H1 (cell line): ENCODE measurements at regions not wholly inside any gene's neighbourhood (a gene's known extent, or its start where the extent isn't known, plus 50 kb on each side); places are given as distances from the start of the nearest gene placed in this dataset.
A peak's percentile ranks its signal among the peaks of the same experiment; 100 is the strongest.

Experiments
- CTCF ChIA-PET: fragments of 300-600 bp; sonication (Branson Sonifier 250); formaldehyde crosslinking; loops from one replicate; lab custom pipeline; 2021; ENCODE audit not compliant: partially characterized antibody; lab: Charles Lee
- POLR2A ChIA-PET: fragments of 300-600 bp; sonication (Branson Sonifier 250); formaldehyde crosslinking; loops from one replicate; lab custom pipeline; 2021; ENCODE audit warnings: inconsistent platforms; ENCODE audit not compliant: partially characterized antibody; lab: Charles Lee
- DNase-seq, 2 experiments: peaks; one replicate each; pipeline versions ENCODE4 v3.0.0 to v3.0.0-alpha.2; 2010 to 2022; ENCODE audit warnings: low spot score in 2 of 2, low read depth in 1 of 2, mixed read lengths in 1 of 2
- FAIRE-seq: peaks from 2 replicates; lab custom pipeline; 2011; peaks lifted over from hg19 to GRCh38; lab: Jason Lieb, UNC
- H2AFZ ChIP-seq: 2 replicates; pipeline ENCODE4 v1.8.1; 2012; ENCODE audit warnings: low read length, inconsistent platforms
- H2AK5ac ChIP-seq: 2 replicates; pipeline ENCODE4 v1.6.1; 2013; ENCODE audit warnings: low read depth, low read length
- H2BK120ac ChIP-seq: replicated peaks from 2 replicates; pipeline ENCODE3; 2013; ENCODE audit warnings: low read depth, low read length, inconsistent platforms
- H2BK12ac ChIP-seq: 2 replicates; pipeline ENCODE4 v1.6.1; 2013; ENCODE audit warnings: low read depth, low read length
- H2BK15ac ChIP-seq: 2 replicates; pipeline ENCODE4 v1.6.1; 2013; ENCODE audit warnings: low read length
- H2BK20ac ChIP-seq: 2 replicates; pipeline ENCODE4 v1.6.1; 2013; ENCODE audit warnings: low read length
- H2BK5ac ChIP-seq: 2 replicates; pipeline ENCODE4 v1.6.1; 2013; ENCODE audit warnings: low read depth, low read length
- H3K14ac ChIP-seq: 2 replicates; pipeline ENCODE4 v1.6.1; 2013; ENCODE audit warnings: inconsistent platforms; ENCODE audit not compliant: insufficient read length
- H3K18ac ChIP-seq: 2 replicates; pipeline ENCODE4 v1.6.1; 2013; ENCODE audit warnings: low read length; ENCODE audit errors: extremely low read depth
- H3K23ac ChIP-seq: 2 replicates; pipeline ENCODE4 v1.6.1; 2013; ENCODE audit warnings: inconsistent platforms; ENCODE audit not compliant: insufficient read length
- H3K23me2 ChIP-seq: 2 replicates; pipeline ENCODE4 v1.6.1; 2013; ENCODE audit warnings: low read depth, low read length
- H3K27ac ChIP-seq: 2 replicates; pipeline ENCODE4 v1.6.1; 2011; ENCODE audit warnings: low read depth, low read length, inconsistent platforms
- H3K27me3 ChIP-seq, 4 experiments: replicated peaks in 1 of 4; 1 replicate in 1 of 4; 2 replicates in 3 of 4; pipeline versions ENCODE4 v1.6.1 to v1.8.1; 2011 to 2013; ENCODE audit warnings: low read length in 3 of 4, mild to moderate bottlenecking in 3 of 4, inconsistent platforms in 2 of 4, mixed read lengths in 2 of 4, moderate library complexity in 1 of 4; ENCODE audit not compliant: control insufficient read depth in 3 of 4, insufficient read depth in 3 of 4; ENCODE audit errors: extremely low read depth in 1 of 4
- H3K36me3 ChIP-seq, 4 experiments: 2 replicates each; pipeline versions ENCODE4 v1.6.1 to v1.8.1; 2011 to 2013; ENCODE audit warnings: mild to moderate bottlenecking in 4 of 4, low read length in 3 of 4, moderate library complexity in 2 of 4, control low read depth in 1 of 4, inconsistent platforms in 1 of 4; ENCODE audit not compliant: insufficient read depth in 4 of 4, control insufficient read depth in 2 of 4
- H3K4ac ChIP-seq: replicated peaks from 2 replicates; pipeline ENCODE3; 2013; ENCODE audit warnings: low read length, low read depth, mixed read lengths, inconsistent platforms; ENCODE audit not compliant: insufficient read length
- H3K4me1 ChIP-seq, 4 experiments: replicated peaks in 1 of 4; 1 replicate in 1 of 4; 2 replicates in 3 of 4; pipeline versions ENCODE4 v1.6.1 to v1.8.1; 2011 to 2013; ENCODE audit warnings: low read length in 3 of 4, inconsistent platforms in 2 of 4, mixed read lengths in 1 of 4; ENCODE audit not compliant: insufficient read depth in 4 of 4, control insufficient read depth in 3 of 4
- H3K4me2 ChIP-seq, 2 experiments: 2 replicates each; pipeline versions ENCODE4 v1.6.1 to v1.8.1; 2011 to 2013; ENCODE audit warnings: low read depth in 2 of 2, low read length in 2 of 2, control low read depth in 1 of 2, inconsistent platforms in 1 of 2, mild to moderate bottlenecking in 1 of 2; ENCODE audit not compliant: insufficient read depth in 1 of 2
- H3K4me3 ChIP-seq, 4 experiments: fragments of 200-600, 300-600 bp in 1 of 4; sonication (generic), shearing (Covaris generic), sonication (Bioruptor Twin) in 1 of 4; 2 replicates each; pipeline versions ENCODE4 v1.5.1 to v1.8.1; 2011 to 2016; ENCODE audit warnings: low read length in 4 of 4, low read depth in 3 of 4, control low read depth in 2 of 4, inconsistent platforms in 2 of 4, mild to moderate bottlenecking in 2 of 4, mixed read lengths in 1 of 4, moderate library complexity in 1 of 4; ENCODE audit not compliant: insufficient read depth in 2 of 4; ENCODE audit errors: extremely low read depth in 1 of 4
- H3K56ac ChIP-seq: replicated peaks from 2 replicates; pipeline ENCODE3; 2013; ENCODE audit warnings: low read depth, mild to moderate bottlenecking, mixed read lengths, low read length, inconsistent platforms; ENCODE audit not compliant: insufficient read length
- H3K79me1 ChIP-seq: 2 replicates; pipeline ENCODE4 v1.6.1; 2013; ENCODE audit warnings: low read depth, low read length, control low read depth
- H3K79me2 ChIP-seq, 2 experiments: 2 replicates each; pipeline versions ENCODE4 v1.6.1 to v1.8.1; 2012 to 2013; ENCODE audit warnings: low read length in 2 of 2, mild to moderate bottlenecking in 2 of 2, inconsistent platforms in 1 of 2; ENCODE audit not compliant: insufficient read depth in 2 of 2, control insufficient read depth in 1 of 2
- H3K9ac ChIP-seq, 4 experiments: replicated peaks in 1 of 4; 1 replicate in 1 of 4; 2 replicates in 3 of 4; pipeline versions ENCODE4 v1.6.1 to v1.8.1; 2011 to 2013; ENCODE audit warnings: low read depth in 3 of 4, low read length in 3 of 4, control low read depth in 2 of 4, mild to moderate bottlenecking in 2 of 4, moderate library complexity in 2 of 4, inconsistent platforms in 1 of 4; ENCODE audit errors: extremely low read depth in 1 of 4
- H3K9me3 ChIP-seq, 2 experiments: 2 replicates each; pipeline versions ENCODE4 v1.6.1 to v1.8.1; 2012 to 2013; ENCODE audit warnings: mild to moderate bottlenecking in 2 of 2, moderate library complexity in 2 of 2, control low read depth in 1 of 2, inconsistent platforms in 1 of 2, low read depth in 1 of 2, low read length in 1 of 2, mixed read lengths in 1 of 2; ENCODE audit not compliant: insufficient read depth in 2 of 2
- H4K20me1 ChIP-seq, 2 experiments: replicated peaks in 1 of 2; 2 replicates each; pipeline versions ENCODE3 to v1.8.1; 2011 to 2013; ENCODE audit warnings: inconsistent platforms in 2 of 2, low read length in 2 of 2, mild to moderate bottlenecking in 1 of 2; ENCODE audit not compliant: insufficient read depth in 2 of 2, control insufficient read depth in 1 of 2
- H4K5ac ChIP-seq: 2 replicates; pipeline ENCODE4 v1.6.1; 2013; ENCODE audit warnings: low read length, low read depth, mixed read lengths, inconsistent platforms; ENCODE audit not compliant: insufficient read length
- H4K8ac ChIP-seq: 2 replicates; pipeline ENCODE4 v1.8.0; 2013; ENCODE audit warnings: mild to moderate bottlenecking, moderate library complexity, low read length, inconsistent platforms; ENCODE audit not compliant: insufficient read depth; ENCODE audit errors: extremely low read depth
- H4K91ac ChIP-seq: replicated peaks from 2 replicates; pipeline ENCODE3; 2013; ENCODE audit warnings: low read length, mixed read lengths, inconsistent platforms; ENCODE audit not compliant: insufficient read length
- ASH2L ChIP-seq: fragments of 200-600, 300-600 bp; sonication (generic); IDR thresholded peaks from one replicate; pipeline ENCODE4 v1.7.1; 2017; ENCODE audit warnings: low read length
- ATF2 ChIP-seq: IDR thresholded peaks from 2 replicates; pipeline ENCODE4 v1.6.1; 2012; ENCODE audit warnings: low read length, inconsistent platforms
- CBX8 ChIP-seq: fragments of 300-800, 300-1000 bp; sonication (generic); IDR thresholded peaks from 2 replicates; pipeline ENCODE4 v1.7.1; 2016; ENCODE audit warnings: low read depth, low read length, borderline replicate concordance
- CEBPB ChIP-seq: IDR thresholded peaks from 2 replicates; pipeline ENCODE4 v1.6.1; 2012; ENCODE audit warnings: low read depth, low read length
- CHD1 ChIP-seq: IDR thresholded peaks from 2 replicates; pipeline ENCODE4 v1.6.1; 2012; ENCODE audit warnings: low read depth, low read length, improper control_type of control experiment
- KDM5A ChIP-seq: fragments of 200-600 bp; IDR thresholded peaks from 2 replicates; pipeline ENCODE4 v1.7.1; 2012; ENCODE audit warnings: mild to moderate bottlenecking, low read length, inconsistent platforms, mixed read lengths
- MAFK ChIP-seq: IDR thresholded peaks from 2 replicates; pipeline ENCODE4 v1.6.1; 2012; ENCODE audit warnings: low read depth, mild to moderate bottlenecking, improper control_type of control experiment, low read length
- POLR2AphosphoS5 ChIP-seq: IDR thresholded peaks from 2 replicates; pipeline ENCODE4 v1.6.1; 2011; ENCODE audit warnings: low read depth, low read length
- SAP30 ChIP-seq: fragments of 300-600 bp; sonication (generic); IDR thresholded peaks from 2 replicates; pipeline ENCODE4 v1.7.1; 2012; ENCODE audit warnings: low read length, moderate library complexity, mild to moderate bottlenecking, inconsistent platforms; ENCODE audit not compliant: insufficient read depth, insufficient replicate concordance
- SIRT6 ChIP-seq: IDR thresholded peaks from one replicate; pipeline ENCODE4 v1.7.1; 2012; ENCODE audit warnings: low read length, inconsistent platforms
- SP4 ChIP-seq: IDR thresholded peaks from 2 replicates; pipeline ENCODE4 v1.6.1; 2012; ENCODE audit warnings: low read length, inconsistent platforms
- TCF12 ChIP-seq: IDR thresholded peaks from 2 replicates; pipeline ENCODE4 v1.6.1; 2011; ENCODE audit warnings: low read depth, mild to moderate bottlenecking, low read length
- ZNF274 ChIP-seq: IDR thresholded peaks from 2 replicates; pipeline ENCODE4 v1.7.0; 2012; ENCODE audit warnings: low read length, borderline replicate concordance; ENCODE audit errors: extremely low read depth
- WGBS, 2 experiments: shearing (Covaris generic) in 1 of 2; methylation state at CpG; one replicate each; pipeline versions ENCODE4 v1.1.6 to v1.1.7; 2013 to 2015; ENCODE audit warnings: low lambda C conversion rate in 2 of 2, mixed read lengths in 2 of 2, inconsistent platforms in 1 of 2, low coverage in 1 of 2, missing lambda C conversion rate in 1 of 2; ENCODE audit not compliant: insufficient replicate concordance in 2 of 2, insufficient coverage in 1 of 2, insufficient read length in 1 of 2; ENCODE audit errors: extremely low coverage in 1 of 2, missing lambda C conversion rate in 1 of 2; 5-methylcytosine and 5-hydroxymethylcytosine counted together

GRCh38 chr6:2560917-2561698 is 189.6 kb downstream of the MYLK4 start:
- Histone ChIP-seq H2BK5ac (no peak overlapping the region), H3K4me2 (no peak overlapping the region), H3K23ac (no peak overlapping the region), H4K8ac (no peak overlapping the region), H3K27ac (no peak overlapping the region), H3K18ac (no peak overlapping the region), H3K79me2 (no peaks in the 10 kb centered on the region), H4K5ac (no peak overlapping the region), H2AFZ (peak overlapping the region; percentile 86), H2BK15ac (no peak overlapping the region), H3K56ac (no peak overlapping the region), H3K27me3 (no peaks in the 10 kb centered on the region), H3K4me1 (no peaks in the 10 kb centered on the region), H2BK12ac (no peak overlapping the region), H2BK20ac (no peak overlapping the region), H3K36me3 (no peaks in the 10 kb centered on the region), H4K91ac (no peak overlapping the region), H2BK120ac (no peak overlapping the region), H3K9me3 (no peaks in the 10 kb centered on the region), H3K23me2 (no peaks in the 10 kb centered on the region), H2AK5ac (no peak overlapping the region), H3K4me3 (no peak overlapping the region), H3K9ac (no peak overlapping the region), H3K79me1 (no peaks in the 10 kb centered on the region), H3K14ac (no peak overlapping the region), H4K20me1 (no peaks in the 10 kb centered on the region), H3K4ac (no peak overlapping the region)
- FAIRE-seq (no peak), DNase-seq (no peak)
- 90% methylated on average over 12 of the region's 12 CpGs; no CpG with 5 or more reads in 1 of the 2 experiments for WGBS, 2 experiments
- CTCF ChIA-PET: interaction anchor here (1.1 to 1.5 kb wide), 3 partner anchors 10 to 73 kb away, joined by 3 to 4 read pairs (median 4); no protein-coding TSS in a partner anchor
- POLR2A ChIA-PET: no interaction called here
- TF ChIP-seq SP4: no peak
- TF ChIP-seq ASH2L: no peak
- no peak for TF ChIP-seq SIRT6
- TF ChIP-seq ZNF274: no peak
- no peak for TF ChIP-seq TCF12
- no peak for TF ChIP-seq CBX8
- TF ChIP-seq KDM5A: no peak
- TF ChIP-seq CEBPB: no peak
- TF ChIP-seq ATF2: no peak
- no peak for TF ChIP-seq POLR2AphosphoS5
- no peak for TF ChIP-seq CHD1
- no peak for TF ChIP-seq SAP30
- no peak for TF ChIP-seq MAFK
